SK-N-SH (cell line): ENCODE measurements at regions not wholly inside any gene's neighbourhood (a gene's known extent, or its start where the extent isn't known, plus 50 kb on each side); places are given as distances from the start of the nearest gene placed in this dataset.

Experiments used
- CTCF ChIA-PET: fragments of 300-600, 350-600 bp; formaldehyde crosslinking; extraction: SDS; loops from one replicate; lab custom pipeline; 2021; lab: Yijun Ruan, JAX
- POLR2A ChIA-PET: fragments of 350-600 bp; sonication (Branson Sonifier 250); formaldehyde crosslinking; extraction: SDS; loops from one replicate; lab custom pipeline; 2020; ENCODE audit warnings: antibody characterized with exemption, inconsistent platforms; lab: Yijun Ruan, JAX
- DNase-seq: peaks from one replicate; pipeline ENCODE4 v3.0.0; 2012
- H2AFZ ChIP-seq: fragments of 200-600 bp; sonication (generic); 2 replicates; pipeline ENCODE4 v1.8.1; 2016; ENCODE audit warnings: antibody characterized with exemption, mild to moderate bottlenecking, low read depth
- H3F3A ChIP-seq: fragments of 200-600 bp; sonication (generic); replicated peaks from 2 replicates; pipeline ENCODE3; 2016; ENCODE audit warnings: antibody characterized with exemption, mild to moderate bottlenecking; ENCODE audit not compliant: insufficient read depth
- H3K27ac ChIP-seq, 2 experiments: fragments of 200-500 bp in 1 of 2; fragments of 200-600 bp in 1 of 2; sonication (Bioruptor generic) in 1 of 2; sonication (generic), shearing (Covaris generic) in 1 of 2; 2 replicates each; pipeline versions ENCODE4 v1.5.1 to v1.6.1; 2014 to 2016; ENCODE audit warnings: low read depth in 2 of 2, inconsistent platforms in 1 of 2, low read length in 1 of 2, mild to moderate bottlenecking in 1 of 2, mixed read lengths in 1 of 2
- H3K27me3 ChIP-seq: fragments of 200-600 bp; sonication (generic), shearing (Covaris generic); 2 replicates; pipeline ENCODE4 v1.6.1; 2016; ENCODE audit warnings: mixed run types; ENCODE audit not compliant: insufficient read depth
- H3K36me3 ChIP-seq, 2 experiments: fragments of 200-500 bp in 1 of 2; fragments of 200-600 bp in 1 of 2; sonication (Bioruptor generic) in 1 of 2; sonication (generic) in 1 of 2; replicated peaks in 1 of 2; 2 replicates each; pipeline versions ENCODE3 to v1.5.1; 2014 to 2016; ENCODE audit warnings: low read length in 1 of 2, mild to moderate bottlenecking in 1 of 2; ENCODE audit not compliant: insufficient read depth in 2 of 2, control insufficient read depth in 1 of 2
- H3K4me1 ChIP-seq, 2 experiments: fragments of 200-500 bp in 1 of 2; fragments of 200-600 bp in 1 of 2; sonication (Bioruptor generic) in 1 of 2; sonication (generic), shearing (Covaris generic) in 1 of 2; 2 replicates each; pipeline versions ENCODE4 v1.5.1 to v1.6.1; 2014 to 2016; ENCODE audit warnings: low read depth in 1 of 2, low read length in 1 of 2, mixed run types in 1 of 2; ENCODE audit not compliant: insufficient read depth in 2 of 2, control insufficient read depth in 1 of 2
- H3K4me2 ChIP-seq: fragments of 200-600 bp; sonication (generic), shearing (Covaris generic); 2 replicates; pipeline ENCODE4 v1.6.1; 2017; ENCODE audit warnings: mixed run types
- H3K4me3 ChIP-seq, 2 experiments: fragments of 200-500 bp in 1 of 2; fragments of 200-600 bp in 1 of 2; sonication (Bioruptor generic) in 1 of 2; sonication (generic), shearing (Covaris generic) in 1 of 2; 2 replicates each; pipeline versions ENCODE4 v1.5.1 to v1.8.1; 2014 to 2016; ENCODE audit warnings: low read depth in 2 of 2, inconsistent platforms in 1 of 2, low read length in 1 of 2, mild to moderate bottlenecking in 1 of 2, mixed read lengths in 1 of 2, moderate library complexity in 1 of 2
- H3K79me2 ChIP-seq: fragments of 200-600 bp; sonication (generic); 2 replicates; pipeline ENCODE4 v1.8.1; 2017; ENCODE audit warnings: mild to moderate bottlenecking; ENCODE audit not compliant: insufficient read depth
- H3K9ac ChIP-seq: fragments of 200-600 bp; sonication (generic); 2 replicates; pipeline ENCODE4 v1.6.1; 2017; ENCODE audit warnings: mixed run types
- H3K9me2 ChIP-seq: fragments of 200-600 bp; sonication (generic); 2 replicates; pipeline ENCODE4 v1.6.1; 2017; ENCODE audit warnings: mixed run types
- H3K9me3 ChIP-seq: fragments of 200-600 bp; sonication (generic); 2 replicates; pipeline ENCODE4 v1.6.1; 2017; ENCODE audit warnings: mixed run types, mild to moderate bottlenecking, moderate library complexity
- H4K20me1 ChIP-seq: fragments of 200-600 bp; sonication (generic); 2 replicates; pipeline ENCODE4 v1.6.1; 2017; ENCODE audit warnings: mild to moderate bottlenecking, mixed run types; ENCODE audit not compliant: insufficient read depth
- EZH2phosphoT487 ChIP-seq: fragments of 200-600 bp; sonication (generic); IDR thresholded peaks from 2 replicates; pipeline ENCODE4 v1.6.1; 2017; ENCODE audit warnings: low read depth, mixed run types, mild to moderate bottlenecking, antibody characterized with exemption, moderate library complexity, borderline replicate concordance
- FOSL2 ChIP-seq: IDR thresholded peaks from 2 replicates; pipeline ENCODE4 v1.4.0; 2012; ENCODE audit warnings: low read depth, mild to moderate bottlenecking, moderate library complexity, borderline replicate concordance
- FOXJ3 ChIP-seq: sonication (generic); formaldehyde crosslinking; IDR thresholded peaks from 2 replicates; pipeline ENCODE4 v1.5.1; 2020; ENCODE audit warnings: mild to moderate bottlenecking, missing genetic modification reagents
- GABPA ChIP-seq: IDR thresholded peaks from 2 replicates; pipeline ENCODE4 v1.4.0; 2012; ENCODE audit warnings: low read depth, mild to moderate bottlenecking
- GATA2 ChIP-seq: sonication (generic); formaldehyde crosslinking; IDR thresholded peaks from 2 replicates; pipeline ENCODE4 v1.5.0; 2020; ENCODE audit warnings: mild to moderate bottlenecking, missing genetic modification reagents
- JUND ChIP-seq: IDR thresholded peaks from 2 replicates; pipeline ENCODE4 v1.4.0; 2012
- MEF2A ChIP-seq: IDR thresholded peaks from 2 replicates; pipeline ENCODE4 v1.4.0; 2012; ENCODE audit warnings: low read depth, borderline replicate concordance
- MXI1 ChIP-seq: IDR thresholded peaks from 2 replicates; pipeline ENCODE4 v1.6.1; 2012; ENCODE audit warnings: mild to moderate bottlenecking, low read depth, low read length, improper control_type of control experiment
- NFIC ChIP-seq: IDR thresholded peaks from 2 replicates; pipeline ENCODE4 v1.4.0; 2012; ENCODE audit warnings: borderline replicate concordance
- NRF1 ChIP-seq: IDR thresholded peaks from 2 replicates; pipeline ENCODE4 v1.6.1; 2012; ENCODE audit warnings: low read depth, mild to moderate bottlenecking, low read length
- RAD21 ChIP-seq: IDR thresholded peaks from 2 replicates; pipeline ENCODE4 v1.6.1; 2012; ENCODE audit warnings: mild to moderate bottlenecking, low read length
- RFX5 ChIP-seq: IDR thresholded peaks from 2 replicates; pipeline ENCODE4 v1.6.1; 2012; ENCODE audit warnings: mild to moderate bottlenecking, improper control_type of control experiment, low read length
- RXRA ChIP-seq: IDR thresholded peaks from 2 replicates; pipeline ENCODE4 v1.4.0; 2012; ENCODE audit warnings: low read depth, mild to moderate bottlenecking, borderline replicate concordance
- SIN3A ChIP-seq: IDR thresholded peaks from 2 replicates; pipeline ENCODE4 v1.6.1; 2012; ENCODE audit warnings: low read depth, mild to moderate bottlenecking, low read length, moderate library complexity, borderline replicate concordance
- SMC3 ChIP-seq: IDR thresholded peaks from 2 replicates; pipeline ENCODE4 v1.6.1; 2012; ENCODE audit warnings: low read depth, low read length, improper control_type of control experiment
- TAF1 ChIP-seq: IDR thresholded peaks from 2 replicates; pipeline ENCODE4 v1.6.1; 2012; ENCODE audit warnings: low read depth, mild to moderate bottlenecking, low read length, moderate library complexity, borderline replicate concordance
- TCF12 ChIP-seq: IDR thresholded peaks from 2 replicates; pipeline ENCODE4 v1.4.0; 2012
- YY1 ChIP-seq: IDR thresholded peaks from 2 replicates; pipeline ENCODE4 v1.4.0; 2012; ENCODE audit warnings: low read depth, mild to moderate bottlenecking
- WGBS: methylation state at CpG from one replicate; pipeline ENCODE4 v1.1.6; 2017; ENCODE audit warnings: low lambda C conversion rate; 5-methylcytosine and 5-hydroxymethylcytosine counted together
- TF ChIP-seq, protein P1 (sequence below): fragments of 150-350 bp; IDR thresholded peaks from 2 replicates; pipeline ENCODE4 v1.6.1; 2016; ENCODE audit warnings: mild to moderate bottlenecking, low read depth, low read length
- TF ChIP-seq, protein P2 (sequence below): fragments of 150-350 bp; IDR thresholded peaks from 2 replicates; pipeline ENCODE4 v1.6.1; 2017; ENCODE audit warnings: antibody characterized with exemption, low read length, low read depth, borderline replicate concordance
- TF ChIP-seq, protein P3 (sequence below): fragments of 200-600 bp; sonication (generic); IDR thresholded peaks from 2 replicates; pipeline ENCODE4 v1.6.1; 2017; ENCODE audit warnings: antibody characterized with exemption, mild to moderate bottlenecking, moderate library complexity
- TF ChIP-seq, protein P4 (sequence below): IDR thresholded peaks from 2 replicates; pipeline ENCODE4; 2012

DNA sequence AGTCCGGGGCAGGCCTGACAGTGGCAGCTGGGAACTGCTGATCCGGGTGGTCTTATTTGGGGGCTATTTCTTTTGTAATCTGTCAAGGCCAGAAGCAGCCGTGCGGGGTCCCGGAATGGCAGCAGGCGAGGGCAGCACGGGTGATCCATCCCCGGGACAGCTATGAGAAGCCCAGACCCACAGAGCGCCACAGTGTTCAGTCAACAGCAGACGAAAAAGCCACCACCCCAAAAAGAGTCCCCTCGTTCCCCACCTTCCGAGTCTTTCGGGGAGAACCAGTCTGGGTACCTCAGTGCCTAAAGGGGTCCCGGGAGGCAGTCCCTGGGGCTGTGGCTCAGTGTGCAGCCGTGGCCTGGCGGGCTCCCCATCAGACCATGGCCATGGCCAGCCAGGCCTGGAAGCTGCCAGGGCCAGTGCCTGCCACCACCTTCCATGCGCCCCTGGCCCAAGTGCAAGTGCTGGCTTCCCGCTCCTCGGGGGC is 125.1 kb upstream of the KCTD7 start:
- no peaks in the 10 kb centered on the region for H3K4me1 ChIP-seq
- H3K36me3 ChIP-seq, result no peaks in the 10 kb centered on the region
- no peak overlapping the region for H3K4me2 ChIP-seq
- H3K9me3 ChIP-seq, result no peaks in the 10 kb centered on the region
- no peaks in the 10 kb centered on the region for H3K27me3 ChIP-seq
- ChIA-PET POLR2A (interaction anchor here (1.5 kb wide), 1 partner anchor 10 kb away, joined by 6 read pairs; no protein-coding TSS in a partner anchor), CTCF (interaction anchor here (0.8 kb wide), 1 partner anchor 9 kb away, joined by 3 read pairs; no protein-coding TSS in a partner anchor)
- H3K79me2 ChIP-seq, result no peaks in the 10 kb centered on the region
- TF ChIP-seq GATA2 (no peak), MXI1 (no peak), JUND (no peak), NFIC (no peak), SIN3A (no peak), SMC3 (no peak), TAF1 (no peak), FOSL2 (no peak), EZH2phosphoT487 (no peak), TCF12 (no peak)
- TF ChIP-seq, protein P1, sequence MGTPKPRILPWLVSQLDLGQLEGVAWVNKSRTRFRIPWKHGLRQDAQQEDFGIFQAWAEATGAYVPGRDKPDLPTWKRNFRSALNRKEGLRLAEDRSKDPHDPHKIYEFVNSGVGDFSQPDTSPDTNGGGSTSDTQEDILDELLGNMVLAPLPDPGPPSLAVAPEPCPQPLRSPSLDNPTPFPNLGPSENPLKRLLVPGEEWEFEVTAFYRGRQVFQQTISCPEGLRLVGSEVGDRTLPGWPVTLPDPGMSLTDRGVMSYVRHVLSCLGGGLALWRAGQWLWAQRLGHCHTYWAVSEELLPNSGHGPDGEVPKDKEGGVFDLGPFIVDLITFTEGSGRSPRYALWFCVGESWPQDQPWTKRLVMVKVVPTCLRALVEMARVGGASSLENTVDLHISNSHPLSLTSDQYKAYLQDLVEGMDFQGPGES, result no peak
- TF ChIP-seq, protein P2, sequence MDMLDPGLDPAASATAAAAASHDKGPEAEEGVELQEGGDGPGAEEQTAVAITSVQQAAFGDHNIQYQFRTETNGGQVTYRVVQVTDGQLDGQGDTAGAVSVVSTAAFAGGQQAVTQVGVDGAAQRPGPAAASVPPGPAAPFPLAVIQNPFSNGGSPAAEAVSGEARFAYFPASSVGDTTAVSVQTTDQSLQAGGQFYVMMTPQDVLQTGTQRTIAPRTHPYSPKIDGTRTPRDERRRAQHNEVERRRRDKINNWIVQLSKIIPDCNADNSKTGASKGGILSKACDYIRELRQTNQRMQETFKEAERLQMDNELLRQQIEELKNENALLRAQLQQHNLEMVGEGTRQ, result no peak
- TF ChIP-seq, protein P3, sequence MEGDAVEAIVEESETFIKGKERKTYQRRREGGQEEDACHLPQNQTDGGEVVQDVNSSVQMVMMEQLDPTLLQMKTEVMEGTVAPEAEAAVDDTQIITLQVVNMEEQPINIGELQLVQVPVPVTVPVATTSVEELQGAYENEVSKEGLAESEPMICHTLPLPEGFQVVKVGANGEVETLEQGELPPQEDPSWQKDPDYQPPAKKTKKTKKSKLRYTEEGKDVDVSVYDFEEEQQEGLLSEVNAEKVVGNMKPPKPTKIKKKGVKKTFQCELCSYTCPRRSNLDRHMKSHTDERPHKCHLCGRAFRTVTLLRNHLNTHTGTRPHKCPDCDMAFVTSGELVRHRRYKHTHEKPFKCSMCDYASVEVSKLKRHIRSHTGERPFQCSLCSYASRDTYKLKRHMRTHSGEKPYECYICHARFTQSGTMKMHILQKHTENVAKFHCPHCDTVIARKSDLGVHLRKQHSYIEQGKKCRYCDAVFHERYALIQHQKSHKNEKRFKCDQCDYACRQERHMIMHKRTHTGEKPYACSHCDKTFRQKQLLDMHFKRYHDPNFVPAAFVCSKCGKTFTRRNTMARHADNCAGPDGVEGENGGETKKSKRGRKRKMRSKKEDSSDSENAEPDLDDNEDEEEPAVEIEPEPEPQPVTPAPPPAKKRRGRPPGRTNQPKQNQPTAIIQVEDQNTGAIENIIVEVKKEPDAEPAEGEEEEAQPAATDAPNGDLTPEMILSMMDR, result no peak
- H4K20me1 ChIP-seq, result no peaks in the 10 kb centered on the region
- H3K9ac ChIP-seq, result no peak overlapping the region
- H3K4me3 ChIP-seq, result no peak overlapping the region
- no peak overlapping the region for H2AFZ ChIP-seq
- peaks cover 6% of the 10 kb centered on the region for H3F3A ChIP-seq
- no peak for DNase-seq
- WGBS, result 86% methylated on average over 15 of the region's 19 CpGs
- H3K9me2 ChIP-seq, result no peaks in the 10 kb centered on the region
- no peak overlapping the region for H3K27ac ChIP-seq

DNA sequence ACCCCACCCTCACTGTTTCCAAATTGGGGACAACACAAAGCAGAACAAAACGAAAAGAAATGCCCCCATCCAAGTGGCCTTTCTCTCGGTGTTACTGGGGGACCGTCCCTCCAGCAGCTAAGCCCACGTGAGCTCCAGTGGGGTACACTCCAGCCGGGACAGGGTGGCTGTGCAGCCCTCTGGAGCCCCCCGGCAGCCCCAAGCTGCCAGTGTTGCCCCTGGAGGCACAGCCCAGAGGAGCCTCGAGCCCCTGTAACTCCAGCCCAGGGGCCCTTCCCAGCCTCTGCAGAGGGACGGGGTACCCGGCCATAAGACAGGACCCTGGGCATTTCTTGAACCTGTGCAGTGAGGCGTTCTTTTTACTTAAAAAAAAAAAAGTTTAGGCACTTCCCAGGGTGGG is 124.5 kb upstream of the KCTD7 start:
- Histone ChIP-seq H3K27ac (no peak overlapping the region), H3K9ac (no peak overlapping the region), H3K4me2 (no peak overlapping the region), H3K4me3 (no peak overlapping the region), H3K36me3 (no peaks in the 10 kb centered on the region), H3K4me1 (no peaks in the 10 kb centered on the region), H3K79me2 (no peaks in the 10 kb centered on the region), H3K9me3 (no peaks in the 10 kb centered on the region), H2AFZ (no peak overlapping the region), H3K9me2 (no peaks in the 10 kb centered on the region), H3F3A (peaks cover 10% of the 10 kb centered on the region), H3K27me3 (no peaks in the 10 kb centered on the region), H4K20me1 (no peaks in the 10 kb centered on the region)
- WGBS, result 71% methylated on average over 9 of the region's 10 CpGs
- DNase-seq, result no peak
- CTCF ChIA-PET, result no interaction called here
- POLR2A ChIA-PET, result interaction anchor here (1.5 kb wide), 1 partner anchor 11 kb away, joined by 6 read pairs; no protein-coding TSS in a partner anchor
- TF ChIP-seq, protein P2, result no peak
- TF ChIP-seq JUND (no peak), RAD21 (no peak), FOXJ3 (no peak), MEF2A (no peak), RFX5 (no peak), MXI1 (no peak), TCF12 (no peak), RXRA (no peak), FOSL2 (no peak), TAF1 (no peak), NRF1 (no peak), YY1 (no peak), GABPA (no peak)
- TF ChIP-seq, protein P4, sequence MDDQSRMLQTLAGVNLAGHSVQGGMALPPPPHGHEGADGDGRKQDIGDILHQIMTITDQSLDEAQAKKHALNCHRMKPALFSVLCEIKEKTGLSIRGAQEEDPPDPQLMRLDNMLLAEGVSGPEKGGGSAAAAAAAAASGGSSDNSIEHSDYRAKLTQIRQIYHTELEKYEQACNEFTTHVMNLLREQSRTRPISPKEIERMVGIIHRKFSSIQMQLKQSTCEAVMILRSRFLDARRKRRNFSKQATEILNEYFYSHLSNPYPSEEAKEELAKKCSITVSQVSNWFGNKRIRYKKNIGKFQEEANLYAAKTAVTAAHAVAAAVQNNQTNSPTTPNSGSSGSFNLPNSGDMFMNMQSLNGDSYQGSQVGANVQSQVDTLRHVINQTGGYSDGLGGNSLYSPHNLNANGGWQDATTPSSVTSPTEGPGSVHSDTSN, result no peak
